Neural cell (in vitro differentiated cells): ENCODE measurements at regions not wholly inside any gene's neighbourhood (a gene's known extent, or its start where the extent isn't known, plus 50 kb on each side); places are given as distances from the start of the nearest gene placed in this dataset.

Experiments used
- H2AFZ ChIP-seq: fragments of 200-600, 300-800 bp; sonication (generic), shearing (Covaris generic); 2 replicates; pipeline ENCODE4 v1.6.0; 2014; ENCODE audit warnings: low read depth, mild to moderate bottlenecking, antibody characterized with exemption, low read length, moderate library complexity
- H3F3A ChIP-seq: fragments of 200-600 bp; shearing (Covaris generic); 2 replicates; pipeline ENCODE4 v1.6.1; 2016; ENCODE audit warnings: mild to moderate bottlenecking, moderate library complexity, mixed read lengths, antibody characterized with exemption, low read length; ENCODE audit not compliant: insufficient read depth, poor library complexity, severe bottlenecking
- H3K27ac ChIP-seq: fragments of 200-600, 300-800 bp; sonication (generic), shearing (Covaris generic); 2 replicates; pipeline ENCODE4 v1.5.1; 2014; ENCODE audit warnings: mild to moderate bottlenecking, low read length, moderate library complexity
- H3K27me3 ChIP-seq: fragments of 300-800, 200-600 bp; sonication (generic), shearing (Covaris generic); 2 replicates; pipeline ENCODE4 v1.6.0; 2014; ENCODE audit warnings: mild to moderate bottlenecking, low read depth, low read length, moderate library complexity; ENCODE audit not compliant: insufficient read depth
- H3K36me3 ChIP-seq: fragments of 300-800, 200-600 bp; sonication (generic), shearing (Covaris generic); 2 replicates; pipeline ENCODE4 v1.5.1; 2014; ENCODE audit warnings: mild to moderate bottlenecking, antibody characterized with exemption, low read length, moderate library complexity; ENCODE audit not compliant: insufficient read depth
- H3K4me2 ChIP-seq: fragments of 300-800, 200-600 bp; sonication (generic), shearing (Covaris generic); 2 replicates; pipeline ENCODE4 v1.6.0; 2014; ENCODE audit warnings: mild to moderate bottlenecking, low read length
- H3K4me3 ChIP-seq: fragments of 300-800, 200-600 bp; sonication (generic), shearing (Covaris generic); 2 replicates; pipeline ENCODE4 v1.5.1; 2014; ENCODE audit warnings: mild to moderate bottlenecking, low read length, moderate library complexity
- H3K79me2 ChIP-seq: fragments of 200-600 bp; shearing (Covaris generic); replicated peaks from 2 replicates; pipeline ENCODE4 v1.6.0; 2014; ENCODE audit warnings: mild to moderate bottlenecking, low read length, moderate library complexity; ENCODE audit not compliant: insufficient read depth
- H3K9ac ChIP-seq: fragments of 300-800, 200-600 bp; sonication (generic), shearing (Covaris generic); 2 replicates; pipeline ENCODE4 v1.6.1; 2016; ENCODE audit warnings: mild to moderate bottlenecking, low read length, mixed read lengths
- H3K9me2 ChIP-seq: fragments of 200-600 bp; shearing (Covaris generic); 2 replicates; pipeline ENCODE4 v1.6.1; 2016; ENCODE audit warnings: mild to moderate bottlenecking, low read length, mixed read lengths; ENCODE audit not compliant: insufficient read depth
- H3K9me3 ChIP-seq: fragments of 200-600, 300-800 bp; sonication (generic), shearing (Covaris generic); 2 replicates; pipeline ENCODE4 v1.6.1; 2016; ENCODE audit warnings: mild to moderate bottlenecking, mixed run types, low read length, moderate library complexity, mixed read lengths
- H4K20me1 ChIP-seq: fragments of 200-600 bp; shearing (Covaris generic); 2 replicates; pipeline ENCODE4 v1.6.1; 2016; ENCODE audit warnings: mild to moderate bottlenecking, mixed run types; ENCODE audit not compliant: insufficient read depth
- CTCF ChIP-seq: fragments of 450-650 bp; IDR thresholded peaks from 2 replicates; pipeline ENCODE4 v1.5.1; 2014; ENCODE audit warnings: antibody characterized with exemption, mild to moderate bottlenecking, moderate library complexity; ENCODE audit not compliant: poor library complexity, severe bottlenecking
- EP300 ChIP-seq: fragments of 450-650 bp; conservative IDR thresholded peaks from 2 replicates; pipeline ENCODE4 v1.6.1; 2014; ENCODE audit warnings: antibody characterized with exemption, mild to moderate bottlenecking, moderate library complexity; ENCODE audit not compliant: poor library complexity, severe bottlenecking
- EZH2 ChIP-seq: fragments of 200-600, 300-800 bp; shearing (Covaris generic), sonication (generic); IDR thresholded peaks from 2 replicates; pipeline ENCODE4 v1.6.1; 2014; ENCODE audit warnings: antibody characterized with exemption, low read length, borderline replicate concordance, mild to moderate bottlenecking; ENCODE audit not compliant: insufficient read depth, poor library complexity, severe bottlenecking
- MXI1 ChIP-seq: fragments of 450-650 bp; conservative IDR thresholded peaks from 2 replicates; pipeline ENCODE4 v1.6.1; 2014; ENCODE audit warnings: antibody characterized with exemption, mild to moderate bottlenecking; ENCODE audit not compliant: poor library complexity, severe bottlenecking
- POLR2AphosphoS5 ChIP-seq: IDR thresholded peaks from 2 replicates; pipeline ENCODE4 v1.6.1; 2012
- RAD21 ChIP-seq: fragments of 450-650 bp; conservative IDR thresholded peaks from 2 replicates; pipeline ENCODE4 v1.6.1; 2014; ENCODE audit warnings: antibody characterized with exemption, mild to moderate bottlenecking, moderate library complexity
- REST ChIP-seq: IDR thresholded peaks from 2 replicates; pipeline ENCODE4 v1.6.1; 2012; ENCODE audit warnings: borderline replicate concordance
- SMC3 ChIP-seq: fragments of 450-650 bp; conservative IDR thresholded peaks from 2 replicates; pipeline ENCODE4 v1.6.1; 2014; ENCODE audit warnings: antibody characterized with exemption, mild to moderate bottlenecking, moderate library complexity; ENCODE audit not compliant: poor library complexity
- TAF1 ChIP-seq: IDR thresholded peaks from 2 replicates; pipeline ENCODE4 v1.6.1; 2012; ENCODE audit warnings: low read depth

GRCh38 chr11:86157797-86158378, 86.7 kb upstream of the EED start:
- Histone ChIP-seq H3K27me3 (no peaks in the 10 kb centered on the region), H2AFZ (no peak overlapping the region), H3K4me2 (no peak overlapping the region), H3F3A (no peaks in the 10 kb centered on the region), H3K9ac (no peak overlapping the region), H3K79me2 (no peaks in the 10 kb centered on the region), H4K20me1 (no peaks in the 10 kb centered on the region), H3K27ac (no peak overlapping the region), H3K4me3 (no peak overlapping the region), H3K9me3 (no peaks in the 10 kb centered on the region), H3K9me2 (no peaks in the 10 kb centered on the region), H3K36me3 (no peaks in the 10 kb centered on the region)
- TF ChIP-seq MXI1 (no peak), EP300 (no peak), CTCF (no peak), TAF1 (no peak), POLR2AphosphoS5 (no peak), REST (no peak), RAD21 (no peak), SMC3 (no peak)

GRCh38 chr11:86156397-86156955, 87.6 kb upstream of the PICALM start:
- no peak overlapping the region for H3K27ac ChIP-seq
- no peaks in the 10 kb centered on the region for H3K9me3 ChIP-seq
- H3K4me2 ChIP-seq, result no peak overlapping the region
- H3K79me2 ChIP-seq, result no peaks in the 10 kb centered on the region
- H4K20me1 ChIP-seq, result no peaks in the 10 kb centered on the region
- no peak overlapping the region for H3K4me3 ChIP-seq
- H3K27me3 ChIP-seq, result no peaks in the 10 kb centered on the region
- no peaks in the 10 kb centered on the region for H3F3A ChIP-seq
- H3K9me2 ChIP-seq, result no peaks in the 10 kb centered on the region
- H2AFZ ChIP-seq, result no peak overlapping the region
- no peaks in the 10 kb centered on the region for H3K36me3 ChIP-seq
- TF ChIP-seq REST (no peak), EP300 (no peak), CTCF (no peak), MXI1 (no peak), RAD21 (no peak), SMC3 (no peak), EZH2 (no peak), POLR2AphosphoS5 (no peak), TAF1 (no peak)
- H3K9ac ChIP-seq, result no peak overlapping the region
